Stomach smooth muscle (tissue), 2 donors: ENCODE measurements at regions not wholly inside any gene's neighbourhood (a gene's known extent, or its start where the extent isn't known, plus 50 kb on each side); places are given as distances from the start of the nearest gene placed in this dataset.

Experiments
- H3K27ac ChIP-seq: one replicate; pipeline ENCODE4 v1.7.0; 2013; ENCODE audit warnings: mild to moderate bottlenecking, low read length, inconsistent platforms
- H3K27me3 ChIP-seq, 2 donors: one replicate each; pipeline ENCODE4 v1.7.0; 2013; ENCODE audit warnings: low read length in 2 of 2; ENCODE audit not compliant: insufficient read depth in 2 of 2, control insufficient read depth in 1 of 2
- H3K36me3 ChIP-seq, 2 donors: one replicate each; pipeline ENCODE4 v1.7.0; 2013; ENCODE audit warnings: low read length in 2 of 2; ENCODE audit not compliant: control insufficient read depth in 2 of 2, insufficient read depth in 2 of 2
- H3K4me1 ChIP-seq: one replicate; pipeline ENCODE4 v1.7.0; 2013; ENCODE audit warnings: low read length; ENCODE audit not compliant: control insufficient read depth, insufficient read depth
- H3K4me3 ChIP-seq, 2 donors: one replicate each; pipeline ENCODE4 v1.7.0; 2013; ENCODE audit warnings: low read length in 2 of 2
- H3K9ac ChIP-seq, 2 donors: one replicate each; pipeline ENCODE4 v1.7.0; 2013; ENCODE audit warnings: low read length in 2 of 2, mild to moderate bottlenecking in 1 of 2
- H3K9me3 ChIP-seq, 2 donors: one replicate each; pipeline ENCODE4 v1.7.0; 2013; ENCODE audit warnings: low read length in 2 of 2; ENCODE audit not compliant: control insufficient read depth in 2 of 2
- donor health status: healthy.
- donor health status: Pancreatic carcinoma.

DNA sequence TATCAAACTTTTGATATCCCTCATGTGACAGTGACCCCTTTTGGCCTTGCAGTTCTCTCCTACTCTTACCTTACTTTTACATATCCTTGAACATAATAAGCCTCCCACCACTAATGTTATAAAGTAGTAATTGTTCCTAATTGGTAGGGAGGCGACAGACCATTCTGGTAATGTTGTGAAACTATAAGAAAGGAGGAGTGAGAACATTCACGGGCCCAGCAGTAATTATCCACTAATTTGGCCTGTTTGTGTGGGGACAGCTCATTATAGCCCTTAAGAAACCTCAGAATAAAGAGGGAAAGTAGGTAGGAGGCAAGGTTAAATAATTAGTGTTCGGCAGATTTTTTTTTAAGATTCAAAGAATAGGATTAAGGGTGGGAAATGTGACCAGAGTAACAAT is 1046.5 kb upstream of the ARRDC3 start:
- Histone ChIP-seq H3K9me3 (no peaks in the 10 kb centered on the region), H3K27ac (no peak overlapping the region)

GRCh38 chr5:92428415-92428814 is 1045.3 kb upstream of the ARRDC3 start:
- no peaks in the 10 kb centered on the region for H3K36me3 ChIP-seq
- H3K9me3 ChIP-seq, result no peaks in the 10 kb centered on the region
- H3K27me3 ChIP-seq, result no peaks in the 10 kb centered on the region
- no peaks in the 10 kb centered on the region for H3K4me1 ChIP-seq
- no peak overlapping the region for H3K27ac ChIP-seq
- no peak overlapping the region for H3K9ac ChIP-seq
- no peak overlapping the region for H3K4me3 ChIP-seq

More for the DNA sequence above, 1046.5 kb upstream of the ARRDC3 start:
- Histone ChIP-seq H3K27me3 (no peaks in the 10 kb centered on the region), H3K36me3 (no peaks in the 10 kb centered on the region), H3K4me1 (no peaks in the 10 kb centered on the region), H3K4me3 (no peak overlapping the region), H3K9ac (no peak overlapping the region)

- Histone ChIP-seq H3K4me3 (no peak overlapping the region), H3K36me3 (no peaks in the 10 kb centered on the region), H3K9ac (no peak overlapping the region), H3K27ac (no peak overlapping the region), H3K9me3 (no peaks in the 10 kb centered on the region), H3K27me3 (no peaks in the 10 kb centered on the region), H3K4me1 (no peaks in the 10 kb centered on the region)
Measured at GRCh38 chr5:92424785-92425426, 1041.8 kb upstream of the ARRDC3 start.

DNA sequence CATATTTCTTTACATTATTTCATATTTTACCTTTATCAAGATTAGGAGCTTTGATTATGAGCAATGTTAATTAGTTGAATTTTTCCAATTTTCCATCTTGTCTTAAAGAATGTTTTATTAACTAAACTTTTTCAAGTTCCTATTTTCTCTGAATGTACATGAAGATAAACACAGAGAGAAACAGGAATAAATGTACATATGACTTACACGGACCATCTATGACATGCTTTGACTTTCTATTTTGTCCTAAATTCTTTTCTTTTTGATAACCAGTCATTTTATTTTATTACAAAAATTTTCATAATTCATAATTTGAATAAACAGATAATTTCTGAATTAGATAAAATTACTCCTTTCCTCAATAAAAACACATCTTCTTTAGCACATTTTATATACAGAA is 1038.8 kb upstream of the ARRDC3 start:
- Histone ChIP-seq H3K36me3 (no peaks in the 10 kb centered on the region), H3K27me3 (no peaks in the 10 kb centered on the region), H3K4me1 (no peaks in the 10 kb centered on the region), H3K27ac (no peak overlapping the region), H3K4me3 (no peak overlapping the region), H3K9me3 (no peaks in the 10 kb centered on the region), H3K9ac (no peak overlapping the region)

- Histone ChIP-seq H3K9me3 (no peaks in the 10 kb centered on the region), H3K4me3 (no peak overlapping the region), H3K36me3 (no peaks in the 10 kb centered on the region), H3K4me1 (no peaks in the 10 kb centered on the region), H3K27me3 (no peaks in the 10 kb centered on the region), H3K27ac (no peak overlapping the region), H3K9ac (no peak overlapping the region)
Measured at GRCh38 chr5:92421196-92421595, 1038.1 kb upstream of the ARRDC3 start.

DNA sequence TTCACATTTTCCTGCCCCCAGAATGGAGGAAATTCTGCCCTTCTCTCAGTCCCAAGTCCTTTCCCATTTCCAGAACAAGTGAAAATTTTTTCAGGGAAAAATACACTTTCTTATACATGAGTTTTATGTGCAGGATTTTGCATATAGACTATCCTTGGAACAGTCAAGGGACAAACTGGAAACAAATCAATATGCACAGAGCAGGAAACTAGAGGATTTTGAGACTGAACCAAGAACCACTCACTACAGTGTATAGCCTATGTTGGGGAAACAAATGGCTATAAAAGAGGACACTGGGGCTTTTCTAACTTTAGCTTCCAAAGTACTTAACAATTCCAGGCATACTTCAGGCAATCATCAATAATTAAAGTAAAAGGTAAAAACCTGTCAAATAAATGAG is 1036.1 kb upstream of the ARRDC3 start:
- no peak overlapping the region for H3K9ac ChIP-seq
- H3K4me1 ChIP-seq, result no peaks in the 10 kb centered on the region
- no peaks in the 10 kb centered on the region for H3K36me3 ChIP-seq
- H3K27me3 ChIP-seq, result no peaks in the 10 kb centered on the region
- H3K9me3 ChIP-seq, result no peaks in the 10 kb centered on the region
- no peak overlapping the region for H3K4me3 ChIP-seq
- no peak overlapping the region for H3K27ac ChIP-seq

DNA sequence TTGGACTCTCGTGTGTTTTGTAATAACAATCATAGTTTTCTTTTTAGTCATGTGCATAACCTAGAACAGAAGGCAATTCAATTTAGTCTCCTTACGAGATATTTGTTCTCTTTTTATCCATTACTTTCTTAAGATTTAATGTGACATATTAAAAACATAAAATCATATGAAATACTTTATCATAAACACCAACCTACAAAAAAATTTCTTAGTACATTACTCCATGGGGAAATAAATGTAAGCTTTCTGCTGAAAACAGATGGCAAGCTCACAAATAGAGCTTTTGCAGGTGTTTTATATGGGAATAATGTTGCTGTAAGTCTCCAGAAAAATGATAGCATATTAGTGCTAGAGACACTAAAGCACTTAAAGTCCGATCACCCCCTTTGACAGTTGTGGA is 1035.2 kb upstream of the ARRDC3 start:
- no peaks in the 10 kb centered on the region for H3K4me1 ChIP-seq
- no peak overlapping the region for H3K9ac ChIP-seq
- H3K4me3 ChIP-seq, result no peak overlapping the region
- H3K27me3 ChIP-seq, result no peaks in the 10 kb centered on the region
- H3K27ac ChIP-seq, result no peak overlapping the region
- H3K9me3 ChIP-seq, result no peaks in the 10 kb centered on the region
- no peaks in the 10 kb centered on the region for H3K36me3 ChIP-seq

DNA sequence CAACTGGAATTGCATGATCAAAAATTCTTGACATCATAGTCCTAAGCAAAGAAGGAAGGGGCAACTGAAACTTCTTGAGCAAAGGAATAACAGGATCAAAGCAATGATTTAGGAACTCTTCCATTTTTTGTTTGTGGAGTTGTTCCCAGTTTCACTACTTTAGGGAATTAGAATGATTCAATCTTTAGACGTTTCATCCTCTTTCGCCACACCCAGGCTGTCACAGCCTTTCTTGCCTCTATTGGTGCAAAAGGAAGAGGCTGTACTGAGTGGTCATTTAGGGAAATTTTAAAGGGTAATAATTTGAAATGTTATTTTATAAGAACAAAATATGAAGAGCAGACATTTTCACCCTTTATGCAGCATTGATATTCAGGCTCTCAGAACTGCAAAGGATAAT is 1026.0 kb upstream of the ARRDC3 start:
- Histone ChIP-seq H3K4me1 (no peaks in the 10 kb centered on the region), H3K9ac (no peak overlapping the region), H3K27ac (no peak overlapping the region), H3K4me3 (no peak overlapping the region), H3K27me3 (no peaks in the 10 kb centered on the region), H3K9me3 (no peaks in the 10 kb centered on the region), H3K36me3 (no peaks in the 10 kb centered on the region)

DNA sequence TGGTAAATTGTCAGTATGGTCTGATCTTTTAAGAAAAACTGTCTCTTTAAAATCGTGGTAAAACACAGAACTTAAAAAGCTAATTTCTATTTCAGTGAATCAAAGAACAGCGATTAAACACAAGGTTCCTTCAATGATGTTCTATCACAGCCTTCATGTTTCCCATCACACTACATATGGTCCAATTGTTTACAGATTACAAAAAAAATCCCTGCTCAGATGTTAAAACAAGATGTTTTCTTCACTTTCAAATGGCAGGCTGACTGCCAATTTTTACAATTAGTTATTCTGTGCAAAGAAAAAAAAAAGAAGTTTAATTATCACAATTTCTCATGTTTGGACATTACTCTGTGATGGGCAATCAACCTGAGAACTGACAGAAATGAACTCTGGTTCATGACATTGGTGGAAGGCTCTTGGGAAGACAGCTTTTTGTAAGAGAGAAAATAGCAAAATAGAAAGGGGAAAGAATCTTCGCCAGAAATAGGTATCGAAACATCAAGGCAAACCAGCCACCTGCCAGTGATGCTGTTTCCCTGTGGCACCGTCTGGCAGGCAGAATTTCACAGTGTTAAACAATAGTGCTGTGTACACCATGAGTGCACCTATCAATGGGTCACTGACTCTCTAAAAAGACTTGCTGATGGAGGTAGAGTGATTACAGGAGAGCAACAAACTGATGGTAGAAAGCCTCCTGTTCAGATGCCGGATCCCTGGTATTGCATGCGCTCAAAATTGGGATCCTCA is 1020.0 kb upstream of the ARRDC3 start:
- no peaks in the 10 kb centered on the region for H3K4me1 ChIP-seq
- no peak overlapping the region for H3K4me3 ChIP-seq
- H3K27ac ChIP-seq, result no peak overlapping the region
- no peaks in the 10 kb centered on the region for H3K27me3 ChIP-seq
- H3K9me3 ChIP-seq, result no peaks in the 10 kb centered on the region
- no peak overlapping the region for H3K9ac ChIP-seq
- no peaks in the 10 kb centered on the region for H3K36me3 ChIP-seq

DNA sequence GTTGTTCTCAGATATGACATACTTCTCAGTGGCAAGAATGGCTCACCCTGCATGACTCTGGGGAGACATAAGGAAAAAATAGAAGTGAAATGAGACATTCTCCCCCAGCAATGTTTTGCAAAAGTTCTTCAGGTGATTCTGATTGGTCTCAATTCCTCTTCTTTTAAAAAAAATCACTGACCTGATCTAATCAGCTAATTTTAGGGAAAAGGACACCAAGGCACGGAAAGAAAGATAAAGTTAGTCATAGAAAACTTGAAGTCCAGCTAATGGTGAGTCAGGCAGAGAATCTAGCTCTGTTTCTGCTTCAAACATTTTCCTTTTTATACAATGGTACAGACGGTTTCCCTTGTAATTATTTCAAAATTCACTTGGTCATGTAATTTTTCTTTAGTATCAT is 1018.9 kb upstream of the ARRDC3 start:
- no peaks in the 10 kb centered on the region for H3K9me3 ChIP-seq
- no peak overlapping the region for H3K4me3 ChIP-seq
- H3K27me3 ChIP-seq, result no peaks in the 10 kb centered on the region
- no peak overlapping the region for H3K9ac ChIP-seq
- no peaks in the 10 kb centered on the region for H3K4me1 ChIP-seq
- H3K36me3 ChIP-seq, result no peaks in the 10 kb centered on the region
- H3K27ac ChIP-seq, result no peak overlapping the region

DNA sequence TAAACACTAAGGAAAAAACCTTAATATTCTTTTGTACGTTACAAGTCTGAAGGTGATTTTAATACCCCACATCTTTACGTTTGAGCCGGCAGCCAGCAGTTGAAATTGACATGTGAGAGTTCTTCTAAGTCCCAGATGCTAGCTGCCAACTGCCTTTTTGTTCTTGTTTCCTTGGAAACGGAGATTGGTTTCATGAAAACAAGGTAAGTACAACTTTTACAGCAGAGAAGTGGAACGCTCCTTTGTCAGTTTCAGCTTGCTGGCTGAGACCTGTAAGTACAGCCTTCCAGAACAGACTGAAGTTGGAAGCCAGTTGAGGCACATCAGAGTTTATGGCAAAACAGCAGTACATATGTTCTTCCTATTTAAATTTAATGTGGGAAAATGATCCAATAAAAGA is 1018.4 kb upstream of the ARRDC3 start:
- Histone ChIP-seq H3K9me3 (no peaks in the 10 kb centered on the region), H3K27ac (no peak overlapping the region), H3K36me3 (no peaks in the 10 kb centered on the region), H3K4me1 (no peaks in the 10 kb centered on the region), H3K4me3 (no peak overlapping the region), H3K27me3 (no peaks in the 10 kb centered on the region), H3K9ac (no peak overlapping the region)
